ENCODE measurements at regions not wholly inside any gene's neighbourhood (a gene's known extent, or its start where the extent isn't known, plus 50 kb on each side); places are given as distances from the start of the nearest gene placed in this dataset.

- Histone ChIP-seq H3K36me3 (ENCODE audit: control insufficient read depth in 1 of 2, insufficient read depth in 2 of 2, low read depth in 1 of 2, low read length in 2 of 2) (no peaks in the 10 kb centered on the region), H3K79me1 (replicated peaks; ENCODE audit: low read length, poor library complexity, severe bottlenecking) (no peaks in the 10 kb centered on the region), H2BK5ac (ENCODE audit: low read depth, low read length, poor library complexity, severe bottlenecking) (no peak overlapping the region), H2BK12ac (ENCODE audit: low read length in 2 of 2) (no peak overlapping the region), H3K4me2 (ENCODE audit: low read length, poor library complexity, severe bottlenecking) (no peak overlapping the region), H2BK120ac (ENCODE audit: low read depth, low read length) (no peak overlapping the region), H4K91ac (ENCODE audit: low read length) (no peak overlapping the region), H3K4me1 (ENCODE audit: control insufficient read depth, insufficient read depth, low read depth, low read length) (no peaks in the 10 kb centered on the region), H3K4me3 (ENCODE audit: insufficient read depth in 1 of 2, low read depth in 1 of 2, low read length in 2 of 2) (no peak overlapping the region), H2AFZ (ENCODE audit: low read depth, low read length) (no peak overlapping the region), H4K8ac (ENCODE audit: low read length) (no peak overlapping the region), H3K27me3 (ENCODE audit: control insufficient read depth in 1 of 2, insufficient read depth in 1 of 2, low read length in 2 of 2) (peaks cover 0 to 16% of the 10 kb centered on the region in 2 experiments), H3K23ac (ENCODE audit: low read length in 2 of 2) (no peak overlapping the region), H3K27ac (ENCODE audit: low read length, poor library complexity, severe bottlenecking) (no peak overlapping the region), H3K9me3 (ENCODE audit: control insufficient read depth, low read length) (no peaks in the 10 kb centered on the region), H2BK15ac (ENCODE audit: low read depth, poor library complexity, severe bottlenecking) (no peak overlapping the region), H3K4ac (ENCODE audit: low read depth in 1 of 2, low read length in 2 of 2) (no peak overlapping the region), H3K14ac (ENCODE audit: low read length in 2 of 2) (no peak overlapping the region), H2AK5ac (ENCODE audit: low read length, severe bottlenecking) (no peak overlapping the region), H3K9ac (ENCODE audit: low read length) (no peak overlapping the region), H3K18ac (ENCODE audit: low read depth in 1 of 2, low read length in 2 of 2) (no peak overlapping the region)
- 88% methylated on average over 16 of the region's 17 CpGs for WGBS
- DNase-seq = no peak
These were observed 115.3 kb upstream of the KIRREL3 start for GRCh38 chr11:127115844-127116243.

- no peak overlapping the region for H3K18ac ChIP-seq (ENCODE audit: low read depth in 1 of 2, low read length in 2 of 2)
- H3K23ac ChIP-seq (ENCODE audit: low read length in 2 of 2) = no peak overlapping the region
- H2BK12ac ChIP-seq (ENCODE audit: low read length in 2 of 2) = no peak overlapping the region
These were observed 113.5 kb upstream of the KIRREL3 start for GRCh38 chr11:127114035-127114434.

GRCh38 chr11:127110542-127110941 is 110.0 kb upstream of the KIRREL3 start:
- Histone ChIP-seq H2BK12ac (ENCODE audit: low read length in 2 of 2) (no peak overlapping the region), H3K79me1 (replicated peaks; ENCODE audit: low read length, poor library complexity, severe bottlenecking) (no peaks in the 10 kb centered on the region), H2BK5ac (ENCODE audit: low read depth, low read length, poor library complexity, severe bottlenecking) (no peak overlapping the region), H2BK120ac (ENCODE audit: low read depth, low read length) (no peak overlapping the region), H3K9ac (ENCODE audit: low read length) (no peak overlapping the region), H4K8ac (ENCODE audit: low read length) (no peak overlapping the region), H3K23ac (ENCODE audit: low read length in 2 of 2) (no peak overlapping the region), H2AFZ (ENCODE audit: low read depth, low read length) (no peak overlapping the region), H3K4me1 (ENCODE audit: control insufficient read depth, insufficient read depth, low read depth, low read length) (no peaks in the 10 kb centered on the region), H3K4ac (ENCODE audit: low read depth in 1 of 2, low read length in 2 of 2) (no peak overlapping the region), H3K4me2 (ENCODE audit: low read length, poor library complexity, severe bottlenecking) (no peak overlapping the region), H3K18ac (ENCODE audit: low read depth in 1 of 2, low read length in 2 of 2) (no peak overlapping the region), H3K14ac (ENCODE audit: low read length in 2 of 2) (no peak overlapping the region), H3K4me3 (ENCODE audit: insufficient read depth in 1 of 2, low read depth in 1 of 2, low read length in 2 of 2) (no peak overlapping the region), H4K91ac (ENCODE audit: low read length) (no peak overlapping the region), H3K9me3 (ENCODE audit: control insufficient read depth, low read length) (peaks cover 2% of the 10 kb centered on the region), H2BK15ac (ENCODE audit: low read depth, poor library complexity, severe bottlenecking) (no peak overlapping the region), H3K27me3 (ENCODE audit: control insufficient read depth in 1 of 2, insufficient read depth in 1 of 2, low read length in 2 of 2) (peaks cover 11 to 58% of the 10 kb centered on the region in 2 experiments), H3K27ac (ENCODE audit: low read length, poor library complexity, severe bottlenecking) (no peak overlapping the region), H2AK5ac (ENCODE audit: low read length, severe bottlenecking) (no peak overlapping the region), H3K36me3 (ENCODE audit: control insufficient read depth in 1 of 2, insufficient read depth in 2 of 2, low read depth in 1 of 2, low read length in 2 of 2) (no peaks in the 10 kb centered on the region)
- WGBS = 40% methylated on average over 4 of the region's 6 CpGs
- DNase-seq = no peak

More at GRCh38 chr11:127114035-127114434, 113.5 kb upstream of the KIRREL3 start:
- peaks cover 0 to 34% of the 10 kb centered on the region in 2 experiments for H3K27me3 ChIP-seq (ENCODE audit: control insufficient read depth in 1 of 2, insufficient read depth in 1 of 2, low read length in 2 of 2)
- H3K4ac ChIP-seq (ENCODE audit: low read depth in 1 of 2, low read length in 2 of 2) = no peak overlapping the region
- H2AK5ac ChIP-seq (ENCODE audit: low read length, severe bottlenecking) = no peak overlapping the region
- H3K14ac ChIP-seq (ENCODE audit: low read length in 2 of 2) = no peak overlapping the region
- no peak overlapping the region for H2AFZ ChIP-seq (ENCODE audit: low read depth, low read length)
- no peak overlapping the region for H3K9ac ChIP-seq (ENCODE audit: low read length)
- no peak overlapping the region for H2BK15ac ChIP-seq (ENCODE audit: low read depth, poor library complexity, severe bottlenecking)
- H3K9me3 ChIP-seq (ENCODE audit: control insufficient read depth, low read length) = no peaks in the 10 kb centered on the region
- no peaks in the 10 kb centered on the region for H3K79me1 ChIP-seq (replicated peaks; ENCODE audit: low read length, poor library complexity, severe bottlenecking)
- no peak overlapping the region for H3K27ac ChIP-seq (ENCODE audit: low read length, poor library complexity, severe bottlenecking)
- H3K4me1 ChIP-seq (ENCODE audit: control insufficient read depth, insufficient read depth, low read depth, low read length) = no peaks in the 10 kb centered on the region
- no peak overlapping the region for H3K4me2 ChIP-seq (ENCODE audit: low read length, poor library complexity, severe bottlenecking)
- no peak overlapping the region for H4K91ac ChIP-seq (ENCODE audit: low read length)
- H2BK5ac ChIP-seq (ENCODE audit: low read depth, low read length, poor library complexity, severe bottlenecking) = no peak overlapping the region
- DNase-seq = no peak
- no peak overlapping the region for H4K8ac ChIP-seq (ENCODE audit: low read length)
- WGBS = 59% methylated on average over 2 of the region's 5 CpGs
- H3K36me3 ChIP-seq (ENCODE audit: control insufficient read depth in 1 of 2, insufficient read depth in 2 of 2, low read depth in 1 of 2, low read length in 2 of 2) = no peaks in the 10 kb centered on the region
- no peak overlapping the region for H3K4me3 ChIP-seq (ENCODE audit: insufficient read depth in 1 of 2, low read depth in 1 of 2, low read length in 2 of 2)
- no peak overlapping the region for H2BK120ac ChIP-seq (ENCODE audit: low read depth, low read length)

GRCh38 chr11:127109796-127110480 is 109.4 kb upstream of the KIRREL3 start:
- 37% methylated on average over 5 of the region's 5 CpGs for WGBS
- H3K4me2 ChIP-seq (ENCODE audit: low read length, poor library complexity, severe bottlenecking) = no peak overlapping the region

More at GRCh38 chr11:127109796-127110480, 109.4 kb upstream of the KIRREL3 start:
- Histone ChIP-seq H3K18ac (ENCODE audit: low read depth in 1 of 2, low read length in 2 of 2) (no peak overlapping the region), H3K27me3 (ENCODE audit: control insufficient read depth in 1 of 2, insufficient read depth in 1 of 2, low read length in 2 of 2) (peaks cover 11 to 62% of the 10 kb centered on the region in 2 experiments), H2AK5ac (ENCODE audit: low read length, severe bottlenecking) (no peak overlapping the region), H3K4ac (ENCODE audit: low read depth in 1 of 2, low read length in 2 of 2) (no peak overlapping the region), H3K79me1 (replicated peaks; ENCODE audit: low read length, poor library complexity, severe bottlenecking) (no peaks in the 10 kb centered on the region), H4K91ac (ENCODE audit: low read length) (no peak overlapping the region), H2BK5ac (ENCODE audit: low read depth, low read length, poor library complexity, severe bottlenecking) (no peak overlapping the region), H2AFZ (ENCODE audit: low read depth, low read length) (no peak overlapping the region), H3K9ac (ENCODE audit: low read length) (no peak overlapping the region), H3K23ac (ENCODE audit: low read length in 2 of 2) (no peak overlapping the region), H4K8ac (ENCODE audit: low read length) (no peak overlapping the region), H3K36me3 (ENCODE audit: control insufficient read depth in 1 of 2, insufficient read depth in 2 of 2, low read depth in 1 of 2, low read length in 2 of 2) (no peaks in the 10 kb centered on the region), H3K4me1 (ENCODE audit: control insufficient read depth, insufficient read depth, low read depth, low read length) (no peaks in the 10 kb centered on the region), H2BK15ac (ENCODE audit: low read depth, poor library complexity, severe bottlenecking) (no peak overlapping the region), H2BK12ac (ENCODE audit: low read length in 2 of 2) (no peak overlapping the region), H3K14ac (ENCODE audit: low read length in 2 of 2) (no peak overlapping the region), H3K9me3 (ENCODE audit: control insufficient read depth, low read length) (peaks cover 2% of the 10 kb centered on the region), H3K4me3 (ENCODE audit: insufficient read depth in 1 of 2, low read depth in 1 of 2, low read length in 2 of 2) (no peak overlapping the region), H3K27ac (ENCODE audit: low read length, poor library complexity, severe bottlenecking) (no peak overlapping the region), H2BK120ac (ENCODE audit: low read depth, low read length) (no peak overlapping the region)
- DNase-seq = no peak

All from mesenchymal stem cell (in vitro differentiated cells and primary cell).